Skeletal muscle cell (primary cell): ENCODE measurements at regions not wholly inside any gene's neighbourhood (a gene's known extent, or its start where the extent isn't known, plus 50 kb on each side); places are given as distances from the start of the nearest gene placed in this dataset.

ENCODE experiments used
- DNase-seq: peaks from one replicate; pipeline ENCODE4 v3.0.0-alpha.2; 2010; ENCODE audit warnings: low read depth
- H3K4me3 ChIP-seq: 2 replicates; pipeline ENCODE4 v1.5.1; 2011; ENCODE audit warnings: low read depth, mild to moderate bottlenecking, control low read depth, low read length, moderate library complexity

DNA sequence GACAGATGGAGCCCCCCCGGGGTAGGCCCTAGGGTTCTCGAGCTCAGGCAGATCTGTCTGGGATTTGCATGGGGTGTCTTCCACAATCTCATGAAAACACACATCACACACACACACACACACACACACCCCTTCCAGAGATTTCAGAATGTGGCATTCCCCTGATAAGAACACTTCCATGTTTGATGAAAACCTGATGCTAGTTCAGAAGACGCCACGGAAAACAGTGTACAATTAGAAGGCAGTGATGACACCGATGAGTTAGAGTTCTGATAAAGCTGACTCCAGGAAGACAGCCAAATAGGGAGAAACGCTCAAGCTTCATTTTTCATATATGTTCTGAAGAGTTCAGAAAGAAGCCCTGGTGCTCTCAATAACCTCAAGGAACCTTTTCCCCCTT, 438.7 kb upstream of the JARID2 start:
- DNase-seq: no peak
- H3K4me3 ChIP-seq: no peak overlapping the region

DNA sequence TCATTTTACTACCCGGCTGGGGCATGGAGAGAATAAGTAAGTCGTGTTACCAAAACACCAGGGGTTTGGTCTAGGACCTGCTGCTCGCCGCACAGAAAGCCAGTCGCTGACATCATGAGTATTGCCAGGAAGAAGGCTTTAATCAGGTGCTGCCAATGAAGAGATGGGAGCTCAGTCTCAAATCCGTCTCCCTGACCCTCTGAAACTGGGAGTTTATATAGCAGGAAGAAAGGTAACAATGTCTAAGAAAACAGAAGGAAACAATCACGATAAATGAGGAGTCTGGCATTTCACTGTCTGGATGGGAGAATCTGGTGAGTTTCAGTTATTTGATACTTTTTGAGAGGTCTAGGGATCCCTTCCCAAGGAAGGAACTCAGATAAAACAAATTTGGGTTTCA, 437.9 kb upstream of the JARID2 start:
- no peak for DNase-seq
- no peak overlapping the region for H3K4me3 ChIP-seq

DNA sequence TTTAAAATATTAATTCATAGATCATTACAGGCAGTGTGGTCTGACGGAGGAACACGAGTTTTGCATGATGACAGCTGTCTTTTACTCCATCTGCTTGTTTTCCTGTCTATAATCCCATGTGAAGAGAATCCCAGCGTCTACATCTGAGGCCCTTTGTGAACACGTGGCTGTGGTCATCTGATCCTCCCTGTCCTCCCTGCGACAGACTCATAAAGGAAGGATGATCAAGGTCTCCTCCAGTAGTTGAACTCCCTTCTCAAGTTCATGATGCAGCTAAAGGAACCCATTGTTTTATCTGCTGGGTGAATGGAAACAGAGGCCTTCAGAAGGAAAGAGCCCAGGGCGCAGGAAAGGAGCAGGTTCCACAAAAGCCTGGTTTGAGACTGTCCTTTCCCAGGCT, 435.8 kb upstream of the JARID2 start:
- H3K4me3 ChIP-seq: no peak overlapping the region
- DNase-seq: no peak

DNA sequence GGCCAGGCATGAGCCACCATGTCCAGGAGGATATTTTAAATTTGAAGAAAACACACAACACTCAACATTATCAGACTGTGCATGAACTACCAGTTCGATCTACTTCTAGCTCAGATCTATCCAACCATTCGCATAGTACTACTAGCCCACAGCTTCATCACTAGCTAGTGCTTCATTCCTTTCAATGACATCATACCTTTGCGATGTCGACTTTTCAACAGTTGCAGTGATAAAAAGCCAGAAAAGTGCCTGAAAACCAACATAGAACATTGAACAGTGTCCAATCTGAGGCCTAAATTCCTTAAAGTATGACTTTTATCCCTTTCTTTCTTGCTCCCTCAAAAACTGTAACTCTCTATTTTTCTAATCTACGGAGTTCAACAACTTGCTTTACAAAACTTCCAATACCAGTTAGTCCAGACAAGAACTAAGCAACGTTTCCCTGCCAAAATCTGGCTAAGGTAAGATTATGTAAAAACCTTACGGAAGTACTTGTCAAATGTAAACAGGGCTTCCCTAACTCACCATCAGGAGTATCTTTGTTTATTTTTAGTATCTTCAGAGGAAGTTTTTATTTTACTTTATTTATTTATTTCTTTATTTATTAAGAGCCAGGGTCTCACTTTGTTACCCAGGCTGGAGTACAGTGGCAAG, 434.0 kb upstream of the JARID2 start:
- DNase-seq: peak; percentile 45
- no peak overlapping the region for H3K4me3 ChIP-seq

DNA sequence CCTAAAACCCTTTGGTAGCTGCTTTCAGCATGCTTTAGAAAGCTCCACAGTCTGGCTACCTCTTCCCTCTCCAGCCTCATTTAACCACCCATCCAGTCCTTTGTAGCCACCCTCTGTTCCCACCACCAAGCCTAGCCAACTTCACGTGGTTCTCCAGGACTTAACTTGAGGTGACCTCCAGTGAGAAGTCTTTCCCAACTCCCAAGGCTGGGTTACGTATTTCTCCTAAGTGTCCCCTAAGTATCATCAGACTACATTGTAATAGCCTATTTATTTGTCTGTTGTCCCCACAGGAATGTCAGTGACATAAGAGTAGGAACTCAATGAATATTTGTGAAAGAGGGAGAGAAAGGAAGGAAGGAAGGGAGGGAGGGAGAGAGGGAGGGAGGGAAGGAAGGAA, 431.9 kb upstream of the JARID2 start:
- no peak for DNase-seq

DNA sequence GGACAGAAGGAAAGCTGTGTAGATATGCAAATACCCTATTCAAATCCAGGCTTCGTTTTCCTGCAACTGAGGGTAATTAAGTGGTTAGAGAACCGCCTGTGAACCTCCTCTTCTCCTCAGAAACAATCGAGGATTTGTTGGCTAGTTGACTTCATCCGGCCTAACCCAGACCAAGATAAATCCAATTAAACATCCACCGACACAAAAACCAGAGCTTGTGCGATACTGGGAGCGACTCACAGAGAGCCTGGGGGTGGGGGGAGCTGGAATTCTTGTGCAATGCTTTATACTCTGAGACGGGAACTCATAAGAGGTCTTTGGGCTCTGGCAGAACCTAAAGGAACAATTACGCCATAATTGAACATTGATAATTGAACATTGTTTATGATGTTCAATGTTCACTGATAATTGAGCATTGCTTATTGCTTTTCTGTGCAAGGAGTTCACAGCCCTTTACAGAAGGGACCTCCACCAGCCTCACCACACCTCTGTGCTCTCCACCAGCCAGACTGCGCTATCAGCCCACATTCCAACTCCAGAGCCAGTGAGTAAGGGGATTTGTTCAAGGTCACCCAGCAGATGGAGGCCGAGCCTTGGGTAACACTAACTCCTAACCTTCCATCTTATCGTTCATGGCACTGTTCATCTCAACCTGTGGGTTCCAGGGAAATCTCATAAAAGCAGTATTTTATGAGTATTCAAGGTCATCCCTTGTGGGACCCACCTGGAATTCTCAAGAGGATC, 429.6 kb upstream of the JARID2 start:
- no peak overlapping the region for H3K4me3 ChIP-seq
- DNase-seq: no peak

More for the DNA sequence above, 431.9 kb upstream of the JARID2 start:
- H3K4me3 ChIP-seq: no peak overlapping the region

DNA sequence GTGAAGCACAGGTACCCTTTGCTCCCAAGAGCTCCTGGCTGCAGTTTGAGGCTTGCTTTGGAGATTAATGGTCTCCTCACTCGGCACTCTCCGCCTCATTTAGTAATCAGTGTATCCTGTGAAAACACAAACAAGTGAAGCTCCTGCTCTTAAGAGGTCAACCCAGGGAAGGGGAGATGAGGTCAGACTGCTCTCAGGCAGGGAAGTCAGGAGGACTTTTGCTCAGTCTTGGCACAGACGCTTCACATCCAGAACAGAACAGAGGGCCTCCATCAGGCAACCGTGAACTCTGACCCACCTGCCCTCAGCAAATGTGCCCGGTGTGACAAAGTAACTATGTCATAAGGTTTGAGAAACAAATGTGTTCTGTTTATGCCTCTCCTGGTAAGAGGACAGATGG, 428.8 kb upstream of the JARID2 start:
- DNase-seq: no peak
- no peak overlapping the region for H3K4me3 ChIP-seq

DNA sequence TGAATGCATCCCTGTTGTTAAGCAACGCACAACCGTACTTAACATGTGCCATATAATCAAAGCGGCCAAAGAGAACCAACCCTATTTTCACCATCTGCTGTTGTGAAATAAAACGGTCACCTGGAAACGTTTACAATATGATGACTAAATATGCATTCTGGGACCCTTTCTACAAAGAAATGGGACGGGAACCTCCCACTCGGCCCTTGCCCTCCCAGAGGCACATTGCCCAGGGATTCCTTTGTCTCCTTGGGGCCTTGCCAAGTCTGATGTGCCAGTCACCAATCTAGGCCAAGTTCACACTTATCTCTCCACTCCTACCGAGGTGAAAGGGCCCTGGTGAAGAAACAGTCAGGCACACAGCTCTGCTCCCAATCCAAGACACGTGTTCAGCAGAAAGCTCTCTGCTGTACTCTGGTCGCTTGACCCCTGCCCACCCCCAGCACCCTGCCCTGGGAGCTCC, 427.4 kb upstream of the JARID2 start:
- no peak overlapping the region for H3K4me3 ChIP-seq
- DNase-seq: no peak

DNA sequence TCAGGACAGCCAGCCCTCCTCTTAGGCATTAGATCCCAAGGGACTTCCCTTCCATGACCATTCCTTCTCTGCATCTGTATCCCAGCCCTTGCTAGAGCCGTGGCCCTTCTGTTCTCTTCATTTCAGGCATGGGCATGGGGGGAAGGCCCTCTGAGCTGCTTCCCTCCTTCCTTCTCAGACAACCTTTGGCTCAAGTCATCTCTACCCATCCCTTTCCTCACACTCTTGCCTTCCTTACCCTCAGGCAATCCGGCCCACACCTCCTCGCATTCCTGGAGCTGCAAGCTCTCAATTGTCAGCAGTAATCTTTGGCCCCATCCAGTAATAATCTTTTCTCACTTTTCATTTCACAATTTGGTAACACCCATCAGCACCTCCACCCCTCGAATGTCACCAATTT, 426.9 kb upstream of the JARID2 start:
- no peak for DNase-seq
- no peak overlapping the region for H3K4me3 ChIP-seq

DNA sequence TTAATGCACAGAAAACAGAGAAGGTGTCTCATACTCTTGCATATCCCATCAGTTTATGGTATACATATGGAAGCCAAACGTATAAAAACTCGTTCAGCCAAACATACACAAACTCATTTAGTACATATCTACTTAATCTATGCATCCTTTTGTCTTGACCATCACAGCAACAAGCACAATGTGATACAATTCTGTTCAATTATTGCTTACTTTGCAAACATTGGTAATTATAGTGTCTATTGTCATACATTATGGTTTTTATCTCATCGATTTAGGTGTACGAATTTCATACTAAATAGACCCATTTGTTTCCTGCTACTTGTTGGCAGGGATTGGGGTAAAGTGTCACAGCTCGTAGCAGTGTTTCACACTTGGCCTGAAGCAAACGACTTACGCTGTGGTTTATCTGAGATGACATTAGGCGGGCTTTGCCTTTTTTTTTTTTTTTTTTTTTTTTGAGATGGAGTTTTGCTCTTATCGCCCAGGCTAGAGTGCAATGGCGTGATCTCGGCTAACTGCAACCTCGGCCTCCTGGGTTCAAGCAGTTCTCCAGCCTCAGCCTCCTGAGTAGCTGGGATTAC, 425.9 kb upstream of the JARID2 start:
- no peak overlapping the region for H3K4me3 ChIP-seq
- DNase-seq: no peak

DNA sequence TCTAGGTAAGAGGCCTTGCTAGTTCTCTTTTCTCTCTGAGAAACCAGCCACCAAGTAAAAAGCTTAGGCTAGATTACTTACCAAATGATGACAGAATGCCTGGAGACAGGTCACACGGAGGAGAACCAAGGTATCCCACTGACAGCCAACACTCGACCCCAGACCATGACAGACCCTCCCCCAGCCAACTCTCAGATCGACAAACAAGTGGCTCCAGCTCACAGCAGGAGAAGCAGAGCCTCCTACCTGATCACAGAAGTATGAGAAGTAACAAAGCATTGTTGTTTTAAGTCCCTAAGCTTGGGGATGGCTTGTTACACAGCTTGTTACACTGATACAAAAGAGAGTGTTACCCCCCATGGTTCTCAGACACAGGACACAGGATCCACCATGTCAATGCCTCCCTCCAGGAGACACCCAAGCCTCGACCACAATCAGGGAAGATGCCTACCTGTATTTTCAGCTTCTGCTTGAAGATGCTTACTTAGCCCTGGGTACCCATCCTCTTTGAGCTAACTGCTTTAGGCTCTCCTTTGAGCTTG, 423.8 kb upstream of the JARID2 start:
- DNase-seq: no peak
- no peak overlapping the region for H3K4me3 ChIP-seq

DNA sequence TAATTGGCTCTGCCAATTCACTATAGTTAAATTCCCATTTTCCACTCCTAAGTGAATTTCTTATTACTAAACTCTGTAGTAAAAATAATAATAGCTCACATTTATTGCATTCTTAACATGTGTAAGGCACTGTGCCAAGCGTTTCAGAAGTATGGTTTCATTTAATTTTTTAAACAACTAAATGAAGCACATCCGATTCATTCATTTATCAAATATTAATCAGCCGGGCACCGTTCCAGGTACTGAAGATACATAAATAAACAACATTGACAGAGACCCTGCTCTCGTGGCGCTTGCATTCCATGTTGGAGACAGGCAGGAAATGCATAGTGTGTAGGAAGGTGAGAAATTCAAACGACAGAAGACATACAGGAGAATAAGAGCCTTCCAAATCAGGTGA, 423.2 kb upstream of the JARID2 start:
- no peak for DNase-seq

DNA sequence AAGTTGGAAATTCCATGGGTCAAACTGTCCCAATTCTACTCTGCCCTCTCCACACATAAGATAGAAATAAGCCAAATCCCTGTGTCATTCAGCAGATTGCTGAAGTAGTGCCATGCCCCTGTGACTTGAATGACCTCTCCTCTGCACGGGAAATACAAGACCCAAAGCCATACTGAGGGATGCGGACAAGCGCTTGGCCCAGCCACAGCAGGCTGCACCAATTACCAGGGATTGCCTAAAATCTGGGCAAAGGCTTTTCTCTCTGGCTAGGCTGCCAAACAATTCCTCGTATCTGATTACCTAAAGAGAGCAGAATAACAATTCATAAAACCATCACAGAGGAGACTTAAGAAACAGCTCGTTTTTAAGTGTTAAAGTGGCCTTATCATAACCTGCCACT, 421.8 kb upstream of the JARID2 start:
- DNase-seq: no peak

More for the DNA sequence above, 423.2 kb upstream of the JARID2 start:
- H3K4me3 ChIP-seq: no peak overlapping the region

DNA sequence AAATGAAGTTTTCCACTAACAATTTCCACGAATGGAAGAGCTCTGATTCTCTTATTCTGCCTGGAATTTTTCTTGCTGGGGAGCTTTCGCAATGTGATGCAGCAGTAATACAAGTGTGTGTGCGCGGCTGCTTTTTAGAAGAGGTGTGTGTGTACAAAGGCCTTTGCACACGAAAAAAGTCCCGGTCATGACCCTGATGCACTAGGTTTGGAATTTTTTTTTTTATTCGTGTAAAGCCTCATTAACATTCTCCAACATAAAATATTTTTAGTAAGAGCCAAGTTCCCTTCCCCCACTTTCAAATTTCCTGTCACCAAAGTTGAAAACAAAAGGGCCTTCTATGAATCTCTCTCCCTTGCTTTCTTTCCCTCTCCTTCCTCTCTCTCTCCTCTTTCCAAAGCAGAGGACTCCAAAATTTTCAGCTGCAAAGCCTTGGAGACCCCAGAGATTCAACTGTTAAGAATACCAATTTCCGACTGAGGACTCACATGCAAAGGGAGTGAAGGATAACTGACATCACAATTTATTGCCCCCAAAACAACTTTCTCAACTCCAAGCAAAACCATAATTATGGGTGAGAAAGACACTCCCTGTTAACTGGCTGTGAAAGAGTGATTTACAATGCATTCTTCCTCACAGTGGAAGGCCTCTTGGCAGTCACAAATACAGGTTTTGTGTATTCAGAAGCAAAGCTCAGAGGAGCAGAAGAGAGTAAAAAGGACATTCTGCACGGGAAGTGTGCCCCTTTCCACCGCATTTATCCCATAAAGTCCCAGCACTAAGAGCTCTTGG, 421.2 kb upstream of the JARID2 start:
- DNase-seq: no peak
- H3K4me3 ChIP-seq: no peak overlapping the region

More for the DNA sequence above, 421.8 kb upstream of the JARID2 start:
- no peak overlapping the region for H3K4me3 ChIP-seq

DNA sequence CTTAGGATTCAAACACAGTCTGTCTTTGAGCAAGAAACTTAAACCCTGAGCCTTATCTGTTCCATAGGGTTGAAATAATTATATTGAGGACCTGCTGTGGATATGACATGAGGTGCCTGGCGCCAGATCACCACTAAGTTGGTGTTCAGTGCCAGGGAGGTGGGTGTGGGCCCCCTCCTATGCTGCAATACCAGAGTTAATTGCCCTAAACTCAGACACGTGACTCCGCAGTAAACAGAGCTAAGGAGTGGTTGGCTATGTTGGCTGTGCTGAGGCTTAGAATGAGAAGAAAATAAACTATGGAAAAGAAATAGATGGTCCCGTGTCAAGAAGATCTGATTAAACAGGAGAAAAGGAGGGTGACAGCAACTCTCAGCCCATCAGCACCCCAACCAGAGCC, 419.4 kb upstream of the JARID2 start:
- H3K4me3 ChIP-seq: no peak overlapping the region
- no peak for DNase-seq

DNA sequence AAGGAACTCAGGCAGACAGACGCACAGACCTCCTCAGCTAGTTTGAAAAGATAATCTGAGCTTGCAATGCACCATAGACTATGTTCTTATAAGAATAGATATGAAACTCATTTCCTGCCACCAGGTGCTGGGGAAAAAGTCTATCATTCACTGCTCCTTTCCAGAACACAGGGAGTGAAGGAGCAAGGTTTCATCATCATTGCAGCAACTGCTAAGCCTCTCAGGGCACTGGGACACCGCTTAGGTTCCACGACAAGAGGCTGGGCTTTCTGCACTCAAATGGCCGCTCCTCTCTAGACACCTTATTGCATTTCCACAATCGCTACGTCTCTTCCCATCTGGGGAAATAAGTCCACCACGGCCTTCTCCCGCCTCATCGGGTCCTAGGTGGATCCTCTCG, 418.5 kb upstream of the JARID2 start:
- no peak for DNase-seq

DNA sequence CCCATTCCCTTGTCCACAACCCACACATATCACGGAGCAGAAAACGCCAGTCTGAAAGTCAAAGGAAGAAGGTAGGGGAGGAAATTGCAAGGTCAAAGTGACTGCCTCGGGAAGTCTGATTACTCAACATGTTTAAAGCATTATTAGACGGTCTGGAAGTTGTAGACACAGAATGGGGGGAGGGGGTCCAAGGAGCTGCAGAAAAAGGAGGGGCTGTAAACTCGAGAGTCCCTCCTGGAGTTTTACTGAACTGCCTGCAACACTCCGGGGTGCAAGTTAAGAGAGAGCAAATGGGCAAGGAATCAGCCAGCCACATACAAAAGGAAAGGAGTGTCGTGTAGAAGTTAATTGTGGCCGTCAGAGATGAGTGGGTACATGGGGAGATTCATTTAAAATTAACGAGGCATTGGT, 417.7 kb upstream of the JARID2 start:
- no peak overlapping the region for H3K4me3 ChIP-seq
- no peak for DNase-seq

More for the DNA sequence above, 418.5 kb upstream of the JARID2 start:
- H3K4me3 ChIP-seq: no peak overlapping the region

DNA sequence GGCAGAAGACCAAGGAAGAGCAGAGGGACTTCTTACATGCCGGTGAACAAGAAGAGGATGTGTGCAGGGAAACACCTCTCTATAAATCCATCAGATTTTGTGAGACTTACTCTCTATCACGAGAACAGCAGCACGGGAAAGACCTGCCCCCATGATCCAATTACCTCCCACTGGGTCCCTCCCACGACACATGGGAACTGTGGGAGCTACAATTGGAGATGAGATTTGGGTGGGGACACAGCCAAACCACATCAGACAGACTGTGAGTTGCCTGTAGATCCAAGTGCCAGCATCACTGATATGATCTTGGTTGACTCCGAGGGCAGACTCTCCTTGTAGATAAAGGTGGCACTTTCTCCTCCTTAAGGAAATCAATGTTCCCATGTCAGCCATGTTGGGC, 414.8 kb upstream of the JARID2 start:
- no peak for DNase-seq

DNA sequence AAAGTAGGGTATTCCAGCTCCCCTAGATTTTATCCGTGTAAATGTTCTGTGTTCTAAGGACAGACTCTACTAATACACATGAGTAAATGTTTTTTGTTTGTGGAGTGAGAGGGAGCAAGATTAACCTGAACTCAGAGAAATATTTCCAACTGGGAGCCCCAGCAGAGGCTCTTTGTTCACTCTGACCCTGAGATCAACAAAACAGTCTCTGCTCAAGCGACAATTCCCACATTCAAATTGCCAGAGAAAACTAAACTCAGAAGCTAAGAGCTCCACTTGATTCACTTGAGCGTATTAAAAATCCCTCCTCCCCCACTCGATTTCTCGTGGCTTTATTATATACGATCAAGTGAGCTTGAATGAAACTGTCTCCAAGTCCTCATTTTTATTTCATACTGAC, 413.9 kb upstream of the JARID2 start:
- DNase-seq: no peak
- no peak overlapping the region for H3K4me3 ChIP-seq

More for the DNA sequence above, 414.8 kb upstream of the JARID2 start:
- no peak overlapping the region for H3K4me3 ChIP-seq

DNA sequence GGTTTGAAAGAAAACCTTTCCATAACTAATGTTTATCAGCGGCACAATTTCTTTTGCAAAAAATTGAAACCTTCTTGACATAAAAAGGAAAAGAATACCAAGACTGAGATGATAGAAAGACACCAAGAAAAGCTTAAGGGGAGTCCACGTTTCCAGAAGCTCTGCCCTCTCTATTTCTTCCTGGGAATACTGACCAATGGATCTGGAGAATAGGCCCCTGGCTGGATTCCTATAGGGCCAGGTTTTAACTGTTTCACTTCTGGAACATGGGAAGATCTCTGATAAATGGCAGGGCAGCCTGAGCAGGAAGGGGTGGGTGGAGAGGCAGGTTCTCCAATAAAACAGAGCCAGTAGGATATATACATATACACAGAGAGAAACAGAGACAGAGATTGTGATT, 413.4 kb upstream of the JARID2 start:
- no peak overlapping the region for H3K4me3 ChIP-seq
- no peak for DNase-seq
